ENCODE measurements at regions not wholly inside any gene's neighbourhood (a gene's known extent, or its start where the extent isn't known, plus 50 kb on each side); places are given as distances from the start of the nearest gene placed in this dataset.
"Not testable (repeated sequence)": the region's sequence is repeated elsewhere in the genome, so short reads cannot be mapped to it uniquely, and the experiment has no call there.

GRCh38 chr10:131363416-131363815 is 51.9 kb upstream of the TCERG1L start:
- ATAC-seq = no peak

GRCh38 chr10:131371571-131371970 is 60.0 kb upstream of the TCERG1L start:
- no peak for ATAC-seq

- ATAC-seq = no peak
Observed at GRCh38 chr10:131381576-131381975, 70.1 kb upstream of the TCERG1L start.

- ATAC-seq = not testable (repeated sequence)
Observed at GRCh38 chr10:131385161-131385872, 73.8 kb upstream of the TCERG1L start.

- no peak for ATAC-seq
Observed at GRCh38 chr10:131387018-131387529, 75.6 kb upstream of the TCERG1L start.

- no peak for ATAC-seq
Observed at GRCh38 chr10:131391936-131392335, 80.4 kb upstream of the TCERG1L start.

- ATAC-seq = no peak
Observed at GRCh38 chr10:131396121-131397050, 84.9 kb upstream of the TCERG1L start.

GRCh38 chr10:131398166-131398565 is 86.6 kb upstream of the TCERG1L start:
- ATAC-seq = no peak

GRCh38 chr10:131399981-131400380 is 88.5 kb upstream of the TCERG1L start:
- ATAC-seq = no peak

- no peak for ATAC-seq
Observed at GRCh38 chr10:131400513-131400912, 89.0 kb upstream of the TCERG1L start.

- no peak for ATAC-seq
Observed at GRCh38 chr10:131402771-131403650, 91.5 kb upstream of the TCERG1L start.

GRCh38 chr10:131403936-131404335 is 92.4 kb upstream of the TCERG1L start:
- ATAC-seq = no peak

GRCh38 chr10:131404886-131405285 is 93.4 kb upstream of the TCERG1L start:
- ATAC-seq = no peak

GRCh38 chr10:131406676-131407392 is 95.3 kb upstream of the TCERG1L start:
- ATAC-seq = no peak

- ATAC-seq = no peak
Observed at GRCh38 chr10:131418681-131419080, 107.2 kb upstream of the TCERG1L start.

GRCh38 chr10:131419797-131420196 is 108.3 kb upstream of the TCERG1L start:
- ATAC-seq = no peak

GRCh38 chr10:131420867-131421266 is 109.3 kb upstream of the TCERG1L start:
- no peak for ATAC-seq

- no peak for ATAC-seq
Observed at GRCh38 chr10:131421381-131421780, 109.9 kb upstream of the TCERG1L start.

GRCh38 chr10:131422731-131423130 is 111.2 kb upstream of the TCERG1L start:
- ATAC-seq = no peak

- no peak for ATAC-seq
Observed at GRCh38 chr10:131424053-131424452, 112.5 kb upstream of the TCERG1L start.

GRCh38 chr10:131424836-131425491 is 113.4 kb upstream of the TCERG1L start:
- no peak for ATAC-seq

Data from activated CD4-positive, CD25-positive, alpha-beta regulatory T cell treated with anti-CD3 and anti-CD28 coated beads, Interleukin-2, amount 50 U/mL, for 24 hours (primary cell).